GM23248 (cell line): ENCODE measurements at regions not wholly inside any gene's neighbourhood (a gene's known extent, or its start where the extent isn't known, plus 50 kb on each side); places are given as distances from the start of the nearest gene placed in this dataset.

Source experiments
- DNase-seq: peaks from one replicate; pipeline ENCODE4 v3.0.0-alpha.2; 2015
- H2AFZ ChIP-seq: fragments of 200-600 bp; sonication (generic); 2 replicates; pipeline ENCODE4 v1.6.1; 2016; ENCODE audit warnings: antibody characterized with exemption
- H3F3A ChIP-seq: fragments of 200-600 bp; sonication (generic); 2 replicates; pipeline ENCODE4 v1.6.1; 2016; ENCODE audit warnings: mild to moderate bottlenecking, antibody characterized with exemption, mixed run types; ENCODE audit not compliant: insufficient read depth
- H3K27ac ChIP-seq: fragments of 200-600 bp; sonication (generic); 2 replicates; pipeline ENCODE4 v1.5.1; 2016; ENCODE audit warnings: mild to moderate bottlenecking
- H3K27me3 ChIP-seq: fragments of 200-600 bp; sonication (generic); replicated peaks from 2 replicates; pipeline ENCODE4 v1.6.1; 2016; ENCODE audit warnings: mild to moderate bottlenecking; ENCODE audit not compliant: insufficient read depth
- H3K36me3 ChIP-seq: fragments of 200-600 bp; sonication (generic); 2 replicates; pipeline ENCODE4 v1.6.1; 2016; ENCODE audit warnings: low read depth, mild to moderate bottlenecking
- H3K4me1 ChIP-seq: fragments of 200-600 bp; sonication (generic); 2 replicates; pipeline ENCODE4 v1.6.1; 2016; ENCODE audit warnings: mild to moderate bottlenecking; ENCODE audit not compliant: insufficient read depth
- H3K4me2 ChIP-seq: fragments of 200-600 bp; sonication (generic); one replicate; pipeline ENCODE4 v1.6.1; 2016; ENCODE audit warnings: mild to moderate bottlenecking; ENCODE audit not compliant: unreplicated experiment
- H3K4me3 ChIP-seq: fragments of 200-600 bp; sonication (generic); 2 replicates; pipeline ENCODE4 v1.5.1; 2016; ENCODE audit warnings: mild to moderate bottlenecking
- H3K79me2 ChIP-seq: fragments of 200-600 bp; sonication (generic); 2 replicates; pipeline ENCODE4 v1.6.1; 2016; ENCODE audit warnings: mild to moderate bottlenecking; ENCODE audit not compliant: insufficient read depth
- H3K9ac ChIP-seq: fragments of 200-600 bp; sonication (generic); 2 replicates; pipeline ENCODE4 v1.6.1; 2016; ENCODE audit warnings: mild to moderate bottlenecking
- H3K9me2 ChIP-seq: fragments of 200-600 bp; sonication (generic); 2 replicates; pipeline ENCODE4 v1.6.1; 2016; ENCODE audit warnings: mixed run types, mild to moderate bottlenecking, moderate library complexity; ENCODE audit not compliant: insufficient read depth
- H3K9me3 ChIP-seq: fragments of 200-600 bp; sonication (generic); one replicate; pipeline ENCODE4 v1.6.1; 2017; ENCODE audit warnings: low read depth
- H4K20me1 ChIP-seq: fragments of 200-600 bp; sonication (generic); 2 replicates; pipeline ENCODE4 v1.6.0; 2016; ENCODE audit not compliant: insufficient read depth
- EZH2 ChIP-seq: fragments of 200-600 bp; sonication (generic); IDR thresholded peaks from 2 replicates; pipeline ENCODE4 v1.6.1; 2018; ENCODE audit warnings: antibody characterized with exemption, mild to moderate bottlenecking; ENCODE audit not compliant: insufficient read depth, poor library complexity, severe bottlenecking
- EZH2phosphoT487 ChIP-seq: fragments of 200-600 bp; sonication (generic); IDR thresholded peaks from 2 replicates; pipeline ENCODE4 v1.6.1; 2018; ENCODE audit warnings: antibody characterized with exemption, moderate library complexity, mild to moderate bottlenecking, low read depth; ENCODE audit not compliant: insufficient read depth
- WGBS, 2 experiments: methylation state at CpG; one replicate each; pipeline ENCODE4 v1.1.6; 2015 to 2017; ENCODE audit warnings: low lambda C conversion rate in 2 of 2, low coverage in 1 of 2; ENCODE audit errors: missing lambda C conversion rate in 2 of 2; 5-methylcytosine and 5-hydroxymethylcytosine counted together
- in situ Hi-C: fragments of 300-500 bp; cut with MboI; formaldehyde crosslinking; loops from 2 replicates; pipeline ENCODE4 v1.15.0; 2020

DNA sequence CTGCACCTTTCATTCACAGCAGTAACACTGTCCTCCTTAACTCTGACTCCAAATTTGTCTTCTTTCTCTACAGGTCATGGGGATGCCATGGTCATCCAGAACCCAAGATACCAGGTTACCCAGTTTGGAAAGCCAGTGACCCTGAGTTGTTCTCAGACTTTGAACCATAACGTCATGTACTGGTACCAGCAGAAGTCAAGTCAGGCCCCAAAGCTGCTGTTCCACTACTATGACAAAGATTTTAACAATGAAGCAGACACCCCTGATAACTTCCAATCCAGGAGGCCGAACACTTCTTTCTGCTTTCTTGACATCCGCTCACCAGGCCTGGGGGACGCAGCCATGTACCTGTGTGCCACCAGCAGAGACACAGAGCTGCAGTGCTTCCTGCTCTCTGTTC lies 156.2 kb upstream of the PRSS1 start:
- no peaks in the 10 kb centered on the region for H3K9me2 ChIP-seq
- 70 to 79% methylated on average over 4 of the region's 4 CpGs for WGBS, 2 experiments
- H3K4me1 ChIP-seq: no peaks in the 10 kb centered on the region
- no peak for DNase-seq
- no peak overlapping the region for H3K4me3 ChIP-seq
- H3K9me3 ChIP-seq: no peaks in the 10 kb centered on the region
- H2AFZ ChIP-seq: no peak overlapping the region
- H3K79me2 ChIP-seq: no peaks in the 10 kb centered on the region
- no peaks in the 10 kb centered on the region for H4K20me1 ChIP-seq
- no peak for TF ChIP-seq EZH2phosphoT487
- TF ChIP-seq EZH2: no peak
- no peak overlapping the region for H3K4me2 ChIP-seq
- no peaks in the 10 kb centered on the region for H3F3A ChIP-seq
- no peaks in the 10 kb centered on the region for H3K36me3 ChIP-seq
- in situ Hi-C loops: no loop called here
- H3K27me3 ChIP-seq: no peaks in the 10 kb centered on the region
- H3K27ac ChIP-seq: no peak overlapping the region
- no peak overlapping the region for H3K9ac ChIP-seq

DNA sequence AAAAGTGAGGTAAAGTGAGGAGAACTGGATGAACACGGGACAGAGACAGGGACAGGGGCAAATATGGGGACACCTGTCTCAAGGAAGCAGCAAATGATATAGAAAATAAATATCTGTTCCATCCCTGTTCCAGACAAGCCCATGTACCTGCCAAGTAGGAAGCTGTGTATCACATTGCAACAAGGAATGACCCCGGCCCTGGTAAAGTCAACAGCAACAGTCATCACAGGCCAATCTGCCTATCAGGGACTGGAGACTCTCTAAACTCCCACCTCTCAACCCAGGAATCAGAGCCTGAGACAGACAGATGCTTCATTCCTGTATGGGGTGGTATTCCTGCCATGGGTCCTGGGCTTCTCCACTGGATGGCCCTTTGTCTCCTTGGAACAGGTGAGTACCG lies 156.6 kb upstream of the PRSS1 start:
- H2AFZ ChIP-seq: no peak overlapping the region
- no peak overlapping the region for H3K9ac ChIP-seq
- H3K4me1 ChIP-seq: no peaks in the 10 kb centered on the region
- no peaks in the 10 kb centered on the region for H3K79me2 ChIP-seq
- H3K27ac ChIP-seq: no peak overlapping the region
- H4K20me1 ChIP-seq: no peaks in the 10 kb centered on the region
- in situ Hi-C loops: no loop called here
- H3K4me3 ChIP-seq: no peak overlapping the region
- no peak for TF ChIP-seq EZH2phosphoT487
- no peaks in the 10 kb centered on the region for H3K9me3 ChIP-seq
- no peak overlapping the region for H3K4me2 ChIP-seq
- DNase-seq: no peak
- no peaks in the 10 kb centered on the region for H3F3A ChIP-seq
- H3K27me3 ChIP-seq: no peaks in the 10 kb centered on the region
- no peaks in the 10 kb centered on the region for H3K9me2 ChIP-seq
- no peaks in the 10 kb centered on the region for H3K36me3 ChIP-seq
- 65 to 68% methylated on average over 3 of the region's 3 CpGs for WGBS, 2 experiments

DNA sequence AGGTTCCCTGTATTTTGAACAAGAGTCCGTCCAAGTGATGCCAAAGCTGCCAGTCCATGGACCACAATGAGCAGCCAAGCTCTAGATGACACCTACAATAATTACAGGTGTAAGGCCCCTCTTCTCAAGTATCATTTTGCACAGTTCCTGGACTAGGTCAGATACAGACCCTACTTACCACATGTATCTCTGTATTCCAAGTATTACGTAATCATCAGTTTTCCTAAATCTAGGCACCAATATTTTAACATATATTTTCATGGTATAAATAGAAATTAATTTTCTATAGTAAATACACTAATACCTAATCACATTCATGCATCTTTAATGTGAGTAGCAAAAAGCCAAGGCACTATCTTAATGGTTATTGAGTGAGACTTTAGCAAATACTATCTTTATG lies 157.0 kb upstream of the PRSS1 start:
- H3K27ac ChIP-seq: no peak overlapping the region
- H3K27me3 ChIP-seq: no peaks in the 10 kb centered on the region
- DNase-seq: no peak
- no peaks in the 10 kb centered on the region for H3K4me1 ChIP-seq
- in situ Hi-C loops: no loop called here
- TF ChIP-seq EZH2phosphoT487 (no peak), EZH2 (no peak)
- H3K4me3 ChIP-seq: no peak overlapping the region
- no peaks in the 10 kb centered on the region for H3K9me2 ChIP-seq
- H3K9ac ChIP-seq: no peak overlapping the region
- no peaks in the 10 kb centered on the region for H3K9me3 ChIP-seq
- H4K20me1 ChIP-seq: no peaks in the 10 kb centered on the region
- no peaks in the 10 kb centered on the region for H3F3A ChIP-seq
- H3K79me2 ChIP-seq: no peaks in the 10 kb centered on the region
- H3K4me2 ChIP-seq: no peak overlapping the region
- no peak overlapping the region for H2AFZ ChIP-seq
- no peaks in the 10 kb centered on the region for H3K36me3 ChIP-seq
- WGBS, 2 experiments: 78% methylated on average over 2 of the region's 2 CpGs

DNA sequence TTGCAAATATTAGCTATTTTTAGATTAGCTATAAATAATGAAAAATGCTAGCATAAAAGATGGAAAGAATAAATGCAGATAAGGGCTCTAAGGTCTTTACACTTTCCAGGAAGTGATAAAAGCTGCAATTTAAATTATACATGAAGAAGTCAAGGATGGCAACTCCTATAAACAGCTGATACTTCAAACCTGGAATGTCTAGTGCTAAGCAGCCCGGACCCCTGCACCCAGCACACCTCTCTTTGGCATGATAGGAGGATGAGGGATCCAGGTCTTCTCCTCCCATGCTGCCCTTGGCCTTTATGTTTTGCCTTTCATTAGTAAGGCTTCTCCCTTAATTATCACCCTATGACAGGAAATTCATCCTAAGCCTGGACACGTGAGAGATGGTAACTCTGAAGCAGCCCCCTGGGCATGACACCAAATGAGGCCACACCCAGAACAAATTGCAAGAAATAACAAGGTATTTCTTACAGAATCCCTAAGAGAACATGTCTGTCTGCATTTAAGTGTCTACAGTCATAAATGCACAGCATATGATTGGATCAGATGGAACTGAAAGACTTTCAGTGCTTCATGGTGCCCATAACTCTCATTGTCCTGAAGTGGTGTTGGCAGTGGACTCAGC lies 158.3 kb upstream of the PRSS1 start:
- no peak overlapping the region for H3K9ac ChIP-seq
- in situ Hi-C loops: no loop called here

DNA sequence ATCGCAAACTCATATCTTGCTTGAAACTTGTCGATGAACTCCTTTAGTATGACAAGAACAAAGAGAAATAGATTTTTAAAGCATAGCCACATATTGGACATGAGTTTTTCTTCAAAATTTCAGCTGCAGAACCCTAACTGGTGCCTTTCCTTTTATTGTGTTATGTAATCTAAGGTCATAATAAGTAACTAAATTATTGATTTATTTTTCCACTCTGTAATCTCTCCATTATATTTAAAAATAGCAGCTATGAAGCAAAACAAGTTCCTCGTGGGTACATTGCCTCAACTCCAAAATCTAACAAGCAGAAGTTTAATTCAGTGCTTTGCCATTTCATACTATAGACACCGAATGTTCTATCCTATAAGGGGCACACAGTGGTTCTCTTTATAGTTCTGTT lies 159.2 kb upstream of the PRSS1 start:
- no peak overlapping the region for H2AFZ ChIP-seq
- no peak overlapping the region for H3K4me2 ChIP-seq
- H3K9ac ChIP-seq: no peak overlapping the region
- H3K4me3 ChIP-seq: no peak overlapping the region
- H4K20me1 ChIP-seq: no peaks in the 10 kb centered on the region
- H3F3A ChIP-seq: no peaks in the 10 kb centered on the region
- no peak for TF ChIP-seq EZH2phosphoT487
- no peak for DNase-seq
- no peaks in the 10 kb centered on the region for H3K79me2 ChIP-seq
- no peak overlapping the region for H3K27ac ChIP-seq
- no peaks in the 10 kb centered on the region for H3K9me2 ChIP-seq
- no peaks in the 10 kb centered on the region for H3K36me3 ChIP-seq
- no peaks in the 10 kb centered on the region for H3K27me3 ChIP-seq
- no peaks in the 10 kb centered on the region for H3K9me3 ChIP-seq
- in situ Hi-C loops: no loop called here
- H3K4me1 ChIP-seq: no peaks in the 10 kb centered on the region
- 67% methylated on average over 4 of the region's 4 CpGs for WGBS, 2 experiments

More for the DNA sequence above, 158.3 kb upstream of the PRSS1 start:
- Histone ChIP-seq H3K9me2 (no peaks in the 10 kb centered on the region), H3K36me3 (no peaks in the 10 kb centered on the region), H3K79me2 (no peaks in the 10 kb centered on the region), H4K20me1 (no peaks in the 10 kb centered on the region), H3K4me3 (no peak overlapping the region), H3K9me3 (no peaks in the 10 kb centered on the region), H3K4me1 (no peaks in the 10 kb centered on the region), H2AFZ (no peak overlapping the region), H3K27me3 (no peaks in the 10 kb centered on the region), H3K27ac (no peak overlapping the region), H3K4me2 (no peak overlapping the region), H3F3A (no peaks in the 10 kb centered on the region)
- DNase-seq: no peak
- WGBS, 2 experiments: 66 to 72% methylated on average over 2 of the region's 2 CpGs
- no peak for TF ChIP-seq EZH2phosphoT487
- no peak for TF ChIP-seq EZH2
